Glomerular endothelial cell (primary cell): ENCODE measurements at regions not wholly inside any gene's neighbourhood (a gene's known extent, or its start where the extent isn't known, plus 50 kb on each side); places are given as distances from the start of the nearest gene placed in this dataset.

Experiments
- DNase-seq: peaks from one replicate; pipeline ENCODE4 v3.0.0-alpha.2; 2011; ENCODE audit warnings: low read depth, low spot score; ENCODE audit errors: extremely low read depth

DNA sequence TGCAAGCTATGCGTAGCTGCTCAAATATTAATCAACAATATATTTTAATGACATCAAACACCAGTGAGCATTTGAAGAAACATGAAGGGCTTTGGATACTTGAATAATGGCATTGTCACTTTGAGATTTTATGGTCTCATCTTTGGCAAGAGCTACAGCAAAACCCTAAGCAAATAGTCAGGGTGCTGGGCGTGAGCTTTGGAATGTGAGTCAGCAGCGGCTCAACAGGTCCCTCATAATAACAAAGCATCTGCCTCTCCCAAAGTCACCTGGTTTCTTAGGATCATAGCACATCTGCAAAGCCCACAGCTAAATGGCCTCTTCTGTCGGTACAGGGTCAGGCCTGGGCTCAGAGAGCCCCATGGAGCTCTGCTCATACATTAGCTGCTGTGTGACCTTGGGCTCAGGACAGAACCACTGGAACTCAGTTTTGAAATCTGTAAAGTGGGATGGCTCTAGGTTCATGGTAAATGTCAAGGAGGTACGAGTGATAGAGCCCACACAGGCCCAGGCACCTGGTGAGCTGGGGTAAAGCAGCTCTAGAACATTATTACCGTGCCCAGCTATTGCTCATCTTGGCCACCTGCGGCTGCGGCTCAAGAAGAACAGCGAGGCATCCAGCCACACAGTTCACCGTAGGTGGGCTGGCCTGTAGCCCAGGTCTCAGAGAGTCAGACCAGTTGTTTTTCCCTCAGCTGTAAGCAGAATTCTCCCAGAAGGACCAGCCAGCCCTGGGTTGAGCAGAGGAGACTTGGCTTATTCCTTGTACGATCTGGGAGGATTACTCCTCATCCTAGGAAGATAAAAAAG is 544.5 kb upstream of the CDH11 start:
- DNase-seq: no peak

DNA sequence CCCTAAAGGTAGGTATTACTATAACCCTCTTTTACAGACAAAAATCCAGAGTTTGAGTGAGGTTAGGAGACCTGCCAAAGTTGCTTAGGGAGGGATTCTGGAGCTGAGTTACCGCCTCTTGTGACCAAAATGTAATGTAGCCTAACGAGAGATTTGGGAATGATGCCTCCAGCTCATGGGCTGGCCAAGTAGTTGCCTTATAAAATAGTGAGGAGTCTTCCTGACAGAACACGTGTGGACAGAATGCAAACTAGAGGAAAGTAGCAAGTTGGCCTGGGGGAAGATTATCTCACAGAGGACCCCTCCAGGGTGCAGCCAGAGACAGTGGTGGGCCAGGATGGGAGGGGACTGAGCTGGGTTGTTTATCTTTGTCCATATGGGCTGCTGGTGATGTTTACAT is 543.7 kb upstream of the CDH11 start:
- DNase-seq: no peak

DNA sequence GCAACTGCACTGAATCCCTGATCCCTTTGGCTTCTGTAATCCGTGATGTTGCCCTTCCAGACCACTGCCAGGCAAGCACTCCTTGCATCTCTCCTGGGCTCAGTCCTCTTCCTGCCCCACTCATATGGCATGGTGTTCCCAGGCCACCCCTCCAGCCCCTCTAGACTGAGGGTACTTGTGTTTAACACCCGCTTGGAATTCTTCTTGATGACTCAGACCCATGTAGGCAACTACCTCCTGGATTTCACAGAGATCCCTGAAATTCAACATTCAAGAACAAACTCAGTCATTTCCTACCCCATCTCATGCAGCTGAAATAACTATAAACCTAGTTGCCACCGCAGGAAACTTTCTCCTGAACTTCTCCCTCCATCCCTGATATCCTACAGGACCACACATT is 541.9 kb upstream of the CDH11 start:
- no peak for DNase-seq

DNA sequence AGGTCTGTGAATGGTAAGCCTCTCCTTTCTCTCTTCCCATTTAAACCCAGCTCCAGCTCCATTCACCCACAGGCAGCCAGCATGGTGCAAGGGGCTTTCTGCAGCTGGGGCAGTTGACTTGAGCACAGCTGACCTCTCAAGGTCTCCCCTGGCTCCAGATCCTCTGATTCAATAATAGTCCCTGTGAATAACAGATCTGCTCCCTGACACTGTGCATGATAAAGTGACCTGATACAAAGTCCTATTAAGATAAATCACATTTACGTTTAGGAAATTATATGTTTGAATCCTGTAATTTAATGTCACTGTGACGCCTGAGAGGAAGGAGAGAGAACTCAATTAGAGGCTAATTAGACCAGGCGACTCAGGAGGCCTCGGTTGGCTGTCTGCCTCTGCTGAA is 540.4 kb upstream of the CDH11 start:
- DNase-seq: no peak

DNA sequence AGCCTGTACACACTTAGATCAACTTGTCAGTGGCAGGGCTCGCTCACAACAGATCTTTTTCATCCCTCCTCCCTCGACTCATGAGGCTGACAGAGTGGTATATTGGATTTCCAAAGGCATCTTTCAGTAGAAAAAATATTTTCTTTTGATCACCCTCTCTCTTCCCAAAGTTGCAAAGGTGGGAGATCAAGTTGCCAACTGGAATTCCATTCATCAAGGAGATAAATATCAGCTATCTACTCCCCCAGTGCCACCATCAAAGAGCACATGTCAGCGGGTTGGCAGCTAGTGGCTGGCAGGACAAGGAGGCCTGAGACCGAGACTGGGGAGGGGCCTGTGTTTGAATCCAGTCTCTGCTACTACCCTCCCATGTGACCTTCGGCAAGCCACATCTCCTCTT is 539.7 kb upstream of the CDH11 start:
- DNase-seq: no peak

DNA sequence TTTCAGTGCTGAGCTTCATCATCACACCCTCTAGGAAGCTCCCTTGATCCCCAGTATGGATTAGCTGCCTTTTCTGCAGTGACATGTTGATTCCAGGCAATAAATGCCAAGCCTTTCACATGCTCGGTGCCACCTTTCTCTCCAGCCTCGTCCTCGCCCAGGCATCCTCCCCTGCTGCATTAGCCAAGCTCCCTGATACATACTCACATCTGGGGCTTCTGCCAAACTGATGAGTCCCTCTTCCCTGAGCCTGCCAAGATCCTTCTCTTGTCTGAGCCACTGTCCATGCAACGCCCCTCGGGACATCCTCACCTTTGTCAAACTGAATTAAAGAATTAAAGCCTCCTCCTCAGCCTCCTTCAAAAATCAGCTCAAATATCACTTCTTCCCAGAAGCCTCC is 538.5 kb upstream of the CDH11 start:
- no peak for DNase-seq

DNA sequence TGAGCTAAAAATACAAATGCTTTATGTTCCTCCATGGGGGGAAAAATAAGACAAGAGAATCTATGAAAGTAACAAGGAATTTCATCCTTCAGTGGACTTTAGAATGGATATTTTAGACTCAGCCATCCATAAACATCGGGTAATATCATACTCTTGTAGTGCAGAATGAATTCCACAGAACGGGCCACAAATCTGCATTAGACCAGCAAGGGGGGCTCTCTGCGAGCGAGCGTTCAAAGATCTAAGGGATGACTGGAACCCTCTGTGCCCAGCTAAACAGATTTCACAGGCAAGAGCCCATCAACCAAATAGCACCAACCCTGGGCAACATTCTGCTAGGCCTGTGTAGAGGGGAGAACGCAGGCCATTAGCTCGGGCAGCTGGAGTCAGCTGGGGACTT is 537.9 kb upstream of the CDH11 start:
- DNase-seq: no peak

DNA sequence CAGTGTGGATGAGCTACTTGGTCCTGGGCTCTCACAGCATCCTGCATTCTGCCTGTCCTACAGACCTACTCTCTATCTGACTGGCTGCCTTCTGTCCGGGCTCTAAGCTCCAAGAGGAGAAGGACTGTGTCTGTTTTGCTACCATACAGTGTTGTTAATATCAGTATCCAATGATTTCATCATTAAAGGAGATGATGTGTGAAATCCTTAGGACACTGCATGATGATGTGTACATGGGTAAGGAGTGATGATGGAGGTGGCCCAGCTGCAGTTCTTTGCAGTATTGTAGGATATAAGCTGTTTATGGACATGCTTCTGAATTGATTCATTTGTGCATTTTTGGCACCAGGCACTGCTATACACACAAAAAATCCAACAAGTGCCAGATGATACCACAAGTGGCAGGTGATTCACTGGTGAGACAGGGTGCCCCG is 536.9 kb upstream of the CDH11 start:
- no peak for DNase-seq

DNA sequence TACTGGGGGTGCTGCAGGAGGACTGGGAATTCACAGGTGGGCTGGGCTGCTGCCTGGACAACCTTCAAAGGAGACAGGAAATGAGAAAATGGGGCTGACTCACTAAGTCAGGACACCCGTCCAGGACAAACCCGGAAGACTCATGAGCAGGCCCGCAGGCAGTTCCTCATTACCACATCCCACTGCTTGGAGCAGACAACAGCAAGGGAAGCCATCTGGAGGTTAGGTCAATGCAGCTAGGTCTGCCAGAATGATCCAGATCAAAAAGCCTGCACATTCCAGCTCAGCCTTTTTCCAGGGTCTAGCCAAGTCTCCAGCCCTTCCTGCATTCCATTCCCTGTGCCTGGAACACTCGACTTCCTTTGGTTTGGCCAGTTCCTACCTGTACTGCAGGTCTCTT is 536.5 kb upstream of the CDH11 start:
- DNase-seq: no peak

DNA sequence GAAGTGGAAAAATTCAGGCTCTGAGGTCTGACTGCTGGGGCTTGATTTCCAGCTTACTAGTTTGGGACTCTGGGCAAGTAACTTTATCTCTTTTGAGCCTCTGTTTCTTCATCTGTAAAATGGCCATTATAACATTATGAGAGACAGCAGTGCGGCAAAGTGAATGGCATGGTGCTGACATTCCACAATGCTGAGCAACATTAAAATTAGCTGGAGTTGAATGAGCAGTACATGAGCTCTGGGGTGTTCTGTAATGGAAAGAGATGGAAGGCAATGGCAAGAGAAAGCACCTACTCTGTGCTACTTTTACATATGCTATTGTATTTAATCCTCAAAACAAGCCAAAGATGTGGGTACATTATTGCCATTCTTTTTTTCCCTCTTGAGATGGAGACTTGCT is 535.7 kb upstream of the CDH11 start:
- no peak for DNase-seq

DNA sequence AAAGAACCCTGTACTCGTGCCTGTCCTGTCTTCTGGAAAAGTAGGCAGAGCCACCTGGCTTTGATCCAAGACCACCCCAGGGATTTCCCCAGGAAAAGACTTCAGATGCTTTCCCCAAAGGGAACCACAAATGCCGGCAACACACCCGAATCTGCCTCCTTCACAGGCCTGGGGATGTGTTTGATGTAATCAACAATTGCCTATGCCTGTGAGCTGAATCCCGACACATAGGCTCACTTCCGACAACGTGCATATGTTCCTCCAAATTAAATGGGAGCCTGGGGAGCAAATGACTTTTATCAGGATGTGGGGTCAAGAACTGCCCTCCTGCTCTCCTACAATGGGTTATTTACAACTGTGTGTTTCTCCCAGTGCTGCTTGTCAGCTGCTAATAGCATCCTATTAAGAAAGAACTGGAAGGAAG is 535.2 kb upstream of the CDH11 start:
- no peak for DNase-seq

DNA sequence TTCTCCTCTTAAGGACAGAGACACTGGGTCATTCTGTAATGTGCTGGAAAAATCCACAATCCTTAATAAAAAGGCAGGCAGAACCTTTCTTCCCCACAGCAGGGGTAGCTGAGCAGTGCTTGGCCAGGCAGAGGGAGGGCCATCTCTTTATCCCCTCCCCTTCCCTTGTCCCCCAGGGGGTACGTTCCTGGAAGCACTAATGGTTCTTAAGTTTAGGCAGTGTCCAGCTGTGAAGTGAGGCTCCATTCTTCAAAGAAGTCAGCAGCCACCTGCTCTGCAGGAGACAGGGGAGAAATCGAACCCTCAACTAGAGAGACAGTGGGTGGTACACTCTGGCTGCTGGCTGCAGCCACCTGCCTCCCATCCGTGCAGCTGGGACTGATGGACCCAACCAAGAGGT is 533.9 kb upstream of the CDH11 start:
- DNase-seq: no peak

DNA sequence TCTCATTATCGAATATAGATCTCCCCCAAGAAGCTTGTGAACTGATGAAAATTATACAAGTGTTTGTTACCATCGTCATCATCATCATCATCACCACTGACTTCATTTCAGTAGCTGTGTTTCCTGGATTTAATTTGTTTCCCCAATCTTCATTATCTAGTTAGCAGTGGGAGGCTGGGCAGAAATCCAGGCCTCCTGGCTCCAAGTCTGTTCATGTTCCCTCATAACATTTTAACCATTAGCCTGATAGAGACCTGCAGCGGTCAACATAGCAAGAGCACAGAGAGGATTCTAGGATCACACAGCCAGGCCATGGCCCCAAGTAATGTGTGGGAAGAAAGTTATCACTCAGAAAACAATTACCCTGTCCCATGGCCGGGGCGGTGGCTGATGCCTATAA is 526.2 kb upstream of the CDH11 start:
- no peak for DNase-seq

DNA sequence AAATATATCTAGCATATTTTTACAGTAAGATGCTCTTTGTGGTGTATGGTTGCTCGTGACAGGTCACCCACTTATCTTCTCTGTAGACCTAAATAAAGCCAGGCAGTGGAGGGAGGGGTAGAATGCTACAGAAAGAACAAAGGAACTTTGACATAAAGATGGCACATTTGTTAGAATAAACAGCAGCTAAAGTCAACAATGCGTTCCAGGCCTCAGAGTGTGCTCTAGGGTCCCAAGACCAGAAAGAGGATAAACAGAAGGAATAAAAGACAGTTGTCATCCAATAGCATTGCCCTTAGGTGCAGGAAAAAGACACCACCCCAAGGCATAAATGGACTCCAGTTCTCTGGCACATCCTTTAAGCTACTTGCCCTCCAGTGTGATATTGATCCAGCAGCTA is 523.0 kb upstream of the CDH11 start:
- DNase-seq: no peak

DNA sequence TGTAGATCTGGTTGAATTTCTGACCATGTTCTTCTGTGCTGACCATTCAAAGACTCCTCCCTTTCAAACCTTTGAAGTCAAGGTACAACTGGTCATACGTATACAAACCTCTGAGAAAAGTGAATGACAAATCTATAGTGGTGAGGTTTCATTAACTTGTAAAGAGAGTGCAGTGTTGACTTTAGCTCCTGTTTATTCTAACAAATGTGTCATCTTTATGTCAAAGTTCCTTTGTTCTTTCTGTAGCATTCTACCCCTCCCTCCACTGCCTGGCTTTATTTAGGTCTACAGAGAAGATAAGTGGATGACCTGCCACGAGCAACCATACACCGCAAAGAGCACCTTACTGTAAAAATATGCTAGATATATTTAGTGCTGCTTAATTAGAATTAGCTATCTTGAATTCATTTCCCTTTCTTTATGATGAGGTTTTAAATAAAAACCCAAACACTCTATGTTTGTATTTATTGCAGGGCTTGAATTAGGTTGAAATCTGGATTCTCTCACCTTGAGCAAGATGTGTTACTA is 520.0 kb upstream of the CDH11 start:
- no peak for DNase-seq

DNA sequence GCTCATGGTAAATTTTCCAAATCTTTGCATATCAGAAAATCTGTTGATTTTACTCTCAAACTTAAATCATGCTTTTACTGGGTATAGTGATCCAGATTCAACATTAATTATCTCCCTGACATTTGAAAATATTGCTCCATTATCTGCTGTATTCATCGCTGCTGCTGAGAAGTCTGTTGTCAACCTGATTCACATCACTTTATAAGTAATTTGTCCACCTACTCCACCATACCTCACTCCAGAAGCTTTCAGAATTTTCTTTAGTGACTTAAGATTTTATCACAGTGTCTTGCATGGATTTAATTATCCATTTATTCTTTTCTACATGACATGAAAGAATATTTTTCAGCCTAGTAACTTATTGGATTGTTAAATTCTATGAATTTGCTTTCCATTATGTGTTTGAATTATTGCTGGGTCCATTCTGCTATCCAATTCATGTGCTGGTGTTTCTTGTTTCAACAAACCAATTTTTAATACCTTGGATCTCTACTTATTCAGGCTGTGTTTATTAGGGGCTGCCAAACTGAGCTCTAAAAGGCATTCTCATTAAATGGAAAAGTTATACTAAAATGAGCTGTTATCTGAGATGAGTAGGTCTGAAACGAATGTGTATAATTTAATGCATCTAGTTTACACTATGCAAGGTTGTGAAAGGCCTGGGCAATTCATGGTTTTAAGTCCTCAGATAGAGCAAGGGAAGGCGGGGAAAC is 519.3 kb upstream of the CDH11 start:
- no peak for DNase-seq

DNA sequence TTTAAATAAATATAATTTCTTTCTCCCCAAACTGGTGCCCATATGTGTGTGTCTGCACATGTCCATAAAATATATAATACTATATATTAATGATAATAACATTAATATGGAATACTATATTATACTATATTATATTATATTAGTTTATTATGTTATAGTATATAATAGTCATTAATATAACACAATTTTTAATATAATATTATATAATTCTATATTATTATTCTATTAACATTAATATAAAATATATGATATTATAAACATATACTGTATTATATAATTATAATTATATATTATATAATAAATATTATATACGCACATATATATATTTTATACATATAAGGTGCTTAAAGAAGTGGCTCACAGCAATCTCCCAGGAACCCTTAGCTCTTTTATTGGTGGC is 513.0 kb upstream of the CDH11 start:
- no peak for DNase-seq

DNA sequence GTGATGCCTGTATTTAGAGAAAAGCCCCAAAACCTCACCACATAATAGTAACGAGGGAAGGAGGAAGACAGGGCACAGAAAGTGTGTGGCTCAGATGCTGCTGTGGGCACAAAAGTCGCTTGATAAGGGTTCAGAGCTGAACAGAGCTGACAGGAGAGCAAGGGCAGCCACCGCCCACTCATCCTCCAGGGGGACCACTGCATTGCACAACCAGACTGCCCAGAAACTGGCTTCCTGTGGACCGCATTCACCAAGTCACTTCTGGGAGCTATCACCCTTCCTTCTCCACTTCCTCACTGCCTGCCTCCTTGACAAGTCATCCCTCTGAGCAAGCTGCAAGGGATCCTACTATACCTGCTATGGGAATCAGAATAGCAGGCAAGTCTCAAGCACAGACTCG is 512.4 kb upstream of the CDH11 start:
- DNase-seq: no peak

DNA sequence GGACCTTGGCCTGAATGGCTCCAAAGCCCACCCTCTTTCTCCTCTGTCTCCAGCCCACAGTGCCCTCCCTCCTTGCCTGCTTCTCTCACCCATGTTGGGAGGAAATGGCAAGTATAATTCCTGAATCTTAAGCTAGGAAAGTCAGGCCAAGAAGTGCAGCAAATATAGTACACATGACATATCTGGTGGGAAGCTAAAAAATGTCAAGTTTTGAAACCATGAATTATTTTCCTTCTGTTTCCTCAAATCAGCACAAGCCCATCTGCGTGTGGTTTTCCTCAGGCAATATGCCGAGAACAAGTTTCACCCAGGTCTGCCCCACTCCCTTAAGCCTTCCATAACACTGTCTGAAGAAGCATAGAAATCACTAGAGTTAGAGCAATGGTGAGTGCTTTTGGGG is 502.8 kb upstream of the CDH11 start:
- no peak for DNase-seq

DNA sequence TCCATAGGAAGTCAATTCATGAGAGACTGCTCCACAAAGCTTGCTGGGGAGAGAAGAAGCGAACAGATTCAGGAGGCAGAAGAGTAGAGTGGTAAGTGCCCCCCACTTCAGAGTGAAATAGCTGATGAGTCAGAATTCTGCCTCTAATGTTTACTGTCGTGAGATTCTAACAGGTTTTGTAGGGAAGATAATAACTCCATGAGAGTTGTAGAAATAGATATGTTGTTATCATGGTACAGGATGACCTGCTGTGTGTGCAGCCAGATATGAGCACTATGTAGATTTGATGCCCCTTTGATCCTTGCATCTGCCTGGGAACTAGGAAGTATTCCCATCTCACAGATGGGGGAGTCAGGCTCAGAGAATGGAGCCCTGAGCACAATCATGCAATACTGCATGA is 502.4 kb upstream of the CDH11 start:
- no peak for DNase-seq

DNA sequence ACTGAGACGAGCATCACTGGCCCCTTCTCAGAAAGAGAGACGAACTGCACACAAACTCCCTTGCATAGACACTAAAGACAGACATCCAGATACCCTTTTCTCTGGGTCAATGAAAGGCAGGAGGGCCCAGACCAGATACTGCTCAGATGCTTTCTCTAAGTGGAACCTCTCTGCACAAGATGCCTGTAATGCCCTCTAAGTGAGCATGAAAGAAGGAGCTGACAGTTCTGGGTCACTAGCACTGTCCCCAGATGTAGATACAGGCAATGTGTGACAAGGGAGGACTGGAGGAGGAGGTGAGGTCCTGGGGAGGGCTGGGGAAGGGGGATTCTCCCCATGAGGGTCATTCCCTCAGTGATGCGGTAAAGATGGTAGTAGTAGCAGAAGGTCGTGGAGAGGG is 501.0 kb upstream of the CDH11 start:
- DNase-seq: no peak

DNA sequence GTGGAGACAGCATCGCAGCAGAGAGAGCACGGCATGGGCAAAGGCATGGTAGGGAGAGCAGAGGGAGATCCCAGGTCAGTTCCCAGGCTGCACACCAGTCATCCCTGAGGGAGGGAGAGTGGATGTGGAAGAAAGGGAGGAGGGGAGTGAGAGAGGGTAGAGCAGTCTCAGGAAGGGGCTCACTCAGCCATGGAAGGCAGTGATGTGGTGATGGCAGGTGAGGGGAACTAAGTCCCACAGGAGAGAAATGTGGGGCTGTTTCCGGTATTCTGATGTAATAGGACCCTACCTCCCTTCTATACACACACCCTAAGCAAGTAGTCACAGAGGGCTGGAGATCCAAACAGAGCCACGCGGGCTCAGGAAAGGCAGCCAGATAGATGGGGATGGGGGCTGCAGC is 500.3 kb upstream of the CDH11 start:
- DNase-seq: no peak
